ENCODE measurements at regions not wholly inside any gene's neighbourhood (a gene's known extent, or its start where the extent isn't known, plus 50 kb on each side); places are given as distances from the start of the nearest gene placed in this dataset.

- TF ChIP-seq ZBTB3 (CRISPR knock-in tag; IDR thresholded peaks at IDR 0.05; ENCODE audit: borderline replicate concordance, low read depth) (no peak), ZNF777 (CRISPR knock-in tag; IDR thresholded peaks at IDR 0.05) (no peak), UBTF (CRISPR knock-in tag; IDR thresholded peaks at IDR 0.05) (no peak; the same call in 1 of the 2 replicates), ZFP62 (CRISPR knock-in tag; IDR thresholded peaks at IDR 0.05) (no peak), KMT2B (CRISPR knock-in tag; IDR thresholded peaks at IDR 0.05) (no peak), ZFP82 (CRISPR knock-in tag; IDR thresholded peaks at IDR 0.05; ENCODE audit: borderline replicate concordance) (no peak), XBP1 (CRISPR knock-in tag; IDR thresholded peaks at IDR 0.05) (no peak), ZNF264 (CRISPR knock-in tag; IDR thresholded peaks at IDR 0.05) (no peak), TCF7 (IDR thresholded peaks at IDR 0.05; ENCODE audit: low read depth) (peak; percentile 98), PBX2 (CRISPR knock-in tag; IDR thresholded peaks at IDR 0.05) (no peak), ETV5 (CRISPR knock-in tag; IDR thresholded peaks at IDR 0.05; ENCODE audit: borderline replicate concordance) (peak; percentile 42; the same call in 1 of the 2 replicates), ZC3H13 (CRISPR knock-in tag; IDR thresholded peaks at IDR 0.05) (no peak), NFATC3 (CRISPR knock-in tag; IDR thresholded peaks at IDR 0.05) (no peak), TBP (CRISPR knock-in tag; IDR thresholded peaks at IDR 0.05) (no peak), SOX6 (IDR thresholded peaks at IDR 0.05) (no peak), SOX6 (CRISPR knock-in tag; IDR thresholded peaks at IDR 0.05) (peak; percentile 83), ZNF773 (CRISPR knock-in tag; IDR thresholded peaks at IDR 0.05; ENCODE audit: borderline replicate concordance) (no peak), TP53 (CRISPR knock-in tag; conservative IDR thresholded peaks at IDR 0.05) (no peak), CEBPZ (IDR thresholded peaks at IDR 0.05; ENCODE audit: low read length) (no peak), FUBP1 (CRISPR knock-in tag; IDR thresholded peaks at IDR 0.05; ENCODE audit: borderline replicate concordance) (no peak; the same call in 1 of the 2 replicates), MAFK (conservative IDR thresholded peaks at IDR 0.05 in 1 of 2, IDR thresholded peaks at IDR 0.05 in 1 of 2; ENCODE audit: low read length in 2 of 2) (no peak), E2F2 (CRISPR knock-in tag; IDR thresholded peaks at IDR 0.05; ENCODE audit: borderline replicate concordance) (no peak)
Observed at GRCh38 chr5:135263022-135263668, 135.9 kb downstream of the MACROH2A1 start (continued).

Measured in HepG2 (cell line).